HG02623 (cell line): ENCODE measurements at regions not wholly inside any gene's neighbourhood (a gene's known extent, or its start where the extent isn't known, plus 50 kb on each side); places are given as distances from the start of the nearest gene placed in this dataset.
A peak's percentile ranks its signal among the peaks of the same experiment; 100 is the strongest.

Experiments used
- ATAC-seq: cut with Tn5 transposase; IDR thresholded peaks from one replicate; pipeline ENCODE4 v1.9.1; 2021; ENCODE audit warnings: moderate library complexity; ENCODE audit not compliant: unreplicated experiment

- ATAC-seq: no peak
These were observed 214.7 kb downstream of the SS18 start for GRCh38 chr18:25875551-25876240.

- no peak for ATAC-seq
These were observed 216.6 kb downstream of the SS18 start for GRCh38 chr18:25873833-25874232.

- ATAC-seq: no peak
These were observed 224.1 kb downstream of the SS18 start for GRCh38 chr18:25866331-25866730.

GRCh38 chr18:25862881-25863600, 227.4 kb downstream of the SS18 start:
- ATAC-seq: no peak

- ATAC-seq: no peak
These were observed 236.6 kb downstream of the SS18 start for GRCh38 chr18:25853691-25854433.

GRCh38 chr18:25843791-25844190, 246.6 kb downstream of the SS18 start:
- ATAC-seq: no peak

GRCh38 chr18:25842665-25843064, 247.7 kb downstream of the SS18 start:
- no peak for ATAC-seq

- no peak for ATAC-seq
These were observed 256.4 kb downstream of the SS18 start for GRCh38 chr18:25834061-25834460.

GRCh38 chr18:25832001-25832604, 258.3 kb downstream of the SS18 start:
- ATAC-seq: peak; percentile 83

- ATAC-seq: no peak
These were observed 259.1 kb downstream of the SS18 start for GRCh38 chr18:25831301-25831701.

GRCh38 chr18:25830787-25831186, 259.6 kb downstream of the SS18 start:
- no peak for ATAC-seq

- ATAC-seq: no peak
These were observed 262.4 kb downstream of the SS18 start for GRCh38 chr18:25827961-25828561.

- no peak for ATAC-seq
These were observed 263.2 kb downstream of the SS18 start for GRCh38 chr18:25827228-25827627.

- no peak for ATAC-seq
These were observed 263.6 kb downstream of the SS18 start for GRCh38 chr18:25826823-25827222.

GRCh38 chr18:25825979-25826776, 264.2 kb downstream of the SS18 start:
- no peak for ATAC-seq

GRCh38 chr18:25825056-25825455, 265.4 kb downstream of the SS18 start:
- no peak for ATAC-seq

- no peak for ATAC-seq
These were observed 270.6 kb downstream of the SS18 start for GRCh38 chr18:25819746-25820363.

- ATAC-seq: no peak
These were observed 271.9 kb downstream of the SS18 start for GRCh38 chr18:25818505-25818904.

- ATAC-seq: no peak
These were observed 272.7 kb downstream of the SS18 start for GRCh38 chr18:25817546-25818237.
